GM18519 (cell line): ENCODE measurements at regions not wholly inside any gene's neighbourhood (a gene's known extent, or its start where the extent isn't known, plus 50 kb on each side); places are given as distances from the start of the nearest gene placed in this dataset.
"Not testable (repeated sequence)": the region's sequence is repeated elsewhere in the genome, so short reads cannot be mapped to it uniquely, and the experiment has no call there.

Experiments
- ATAC-seq: cut with Tn5 transposase; IDR thresholded peaks from one replicate; pipeline ENCODE4 v1.9.1; 2021; ENCODE audit warnings: mild to moderate bottlenecking, moderate library complexity; ENCODE audit not compliant: unreplicated experiment, low FRiP score

GRCh38 chr12:89162589-89163261 lies 189.6 kb downstream of the DUSP6 start:
- ATAC-seq = no peak

- no peak for ATAC-seq
Observed at GRCh38 chr12:89161557-89161956, 190.7 kb downstream of the DUSP6 start.

- ATAC-seq = no peak
Observed at GRCh38 chr12:89160716-89161123, 191.6 kb downstream of the DUSP6 start.

- ATAC-seq = no peak
Observed at GRCh38 chr12:89157413-89157812, 194.9 kb downstream of the DUSP6 start.

GRCh38 chr12:89156862-89157262 lies 195.4 kb downstream of the DUSP6 start:
- no peak for ATAC-seq

GRCh38 chr12:89156340-89156739 lies 196.0 kb downstream of the DUSP6 start:
- ATAC-seq = no peak

- no peak for ATAC-seq
Observed at GRCh38 chr12:89155826-89156225, 196.5 kb downstream of the DUSP6 start.

GRCh38 chr12:89154743-89155499 lies 197.4 kb downstream of the DUSP6 start:
- ATAC-seq = no peak

GRCh38 chr12:89153341-89153740 lies 199.0 kb downstream of the DUSP6 start:
- no peak for ATAC-seq

- no peak for ATAC-seq
Observed at GRCh38 chr12:89151536-89151935, 200.8 kb downstream of the DUSP6 start.

- ATAC-seq = not testable (repeated sequence)
Observed at GRCh38 chr12:89150789-89151188, 201.5 kb downstream of the DUSP6 start.

- no peak for ATAC-seq
Observed at GRCh38 chr12:89140602-89141238, 211.6 kb downstream of the DUSP6 start.

GRCh38 chr12:89140141-89140540 lies 212.2 kb downstream of the DUSP6 start:
- ATAC-seq = no peak

GRCh38 chr12:89139390-89139789 lies 212.9 kb downstream of the DUSP6 start:
- no peak for ATAC-seq

- no peak for ATAC-seq
Observed at GRCh38 chr12:89138048-89138852, 214.1 kb downstream of the DUSP6 start.

- ATAC-seq = no peak
Observed at GRCh38 chr12:89135976-89136634, 216.2 kb downstream of the DUSP6 start.

- no peak for ATAC-seq
Observed at GRCh38 chr12:89134213-89134770, 218.0 kb downstream of the DUSP6 start.

- no peak for ATAC-seq
Observed at GRCh38 chr12:89129167-89129870, 223.0 kb downstream of the DUSP6 start.

- ATAC-seq = no peak
Observed at GRCh38 chr12:89126712-89127111, 225.6 kb downstream of the DUSP6 start.
